ENCODE measurements at regions not wholly inside any gene's neighbourhood (a gene's known extent, or its start where the extent isn't known, plus 50 kb on each side); places are given as distances from the start of the nearest gene placed in this dataset.

GRCh38 chr7:118368958-118369357 lies 144.5 kb downstream of the ANKRD7 start:
- no peaks in the 10 kb centered on the region for H3K27me3 ChIP-seq (ENCODE audit: insufficient read depth, low read depth, low read length)
- H3F3A ChIP-seq (ENCODE audit: insufficient read depth, low read length, poor library complexity, severe bottlenecking), result no peaks in the 10 kb centered on the region
- H3K79me2 ChIP-seq (replicated peaks; ENCODE audit: insufficient read depth, low read length), result no peaks in the 10 kb centered on the region
- H2AFZ ChIP-seq (ENCODE audit: low read depth, low read length), result no peak overlapping the region
- H4K20me1 ChIP-seq (ENCODE audit: insufficient read depth), result no peaks in the 10 kb centered on the region
- H3K36me3 ChIP-seq (ENCODE audit: insufficient read depth, low read length), result no peaks in the 10 kb centered on the region
- no peak overlapping the region for H3K27ac ChIP-seq (ENCODE audit: low read length)
- H3K9ac ChIP-seq (ENCODE audit: low read length), result no peak overlapping the region
- H3K4me3 ChIP-seq (ENCODE audit: low read length), result no peak overlapping the region
- TF ChIP-seq POLR2AphosphoS5 (IDR thresholded peaks at IDR 0.05), result no peak
- no peak for TF ChIP-seq MXI1 (conservative IDR thresholded peaks at IDR 0.05; ENCODE audit: poor library complexity, severe bottlenecking)
- no peak for TF ChIP-seq EZH2 (IDR thresholded peaks at IDR 0.05; ENCODE audit: borderline replicate concordance, insufficient read depth, low read length, poor library complexity, severe bottlenecking)
- no peak for TF ChIP-seq TAF1 (IDR thresholded peaks at IDR 0.05; ENCODE audit: low read depth)
- no peak for TF ChIP-seq CTCF (IDR thresholded peaks at IDR 0.05; ENCODE audit: poor library complexity, severe bottlenecking)
- TF ChIP-seq EP300 (conservative IDR thresholded peaks at IDR 0.05; ENCODE audit: poor library complexity, severe bottlenecking), result no peak
- H3K9me2 ChIP-seq (ENCODE audit: insufficient read depth, low read length), result no peaks in the 10 kb centered on the region
- H3K4me2 ChIP-seq (ENCODE audit: low read length), result no peak overlapping the region
- H3K9me3 ChIP-seq (ENCODE audit: low read length), result no peaks in the 10 kb centered on the region

- Histone ChIP-seq H3K79me2 (replicated peaks; ENCODE audit: insufficient read depth, low read length) (no peaks in the 10 kb centered on the region), H4K20me1 (ENCODE audit: insufficient read depth) (no peaks in the 10 kb centered on the region), H3K4me2 (ENCODE audit: low read length) (no peak overlapping the region), H3K9ac (ENCODE audit: low read length) (no peak overlapping the region), H3K9me2 (ENCODE audit: insufficient read depth, low read length) (no peaks in the 10 kb centered on the region), H3K36me3 (ENCODE audit: insufficient read depth, low read length) (no peaks in the 10 kb centered on the region), H3K27me3 (ENCODE audit: insufficient read depth, low read depth, low read length) (no peaks in the 10 kb centered on the region), H3F3A (ENCODE audit: insufficient read depth, low read length, poor library complexity, severe bottlenecking) (no peaks in the 10 kb centered on the region), H3K27ac (ENCODE audit: low read length) (no peak overlapping the region), H3K9me3 (ENCODE audit: low read length) (no peaks in the 10 kb centered on the region), H2AFZ (ENCODE audit: low read depth, low read length) (no peak overlapping the region), H3K4me3 (ENCODE audit: low read length) (no peak overlapping the region)
- TF ChIP-seq EP300 (conservative IDR thresholded peaks at IDR 0.05; ENCODE audit: poor library complexity, severe bottlenecking) (no peak), EZH2 (IDR thresholded peaks at IDR 0.05; ENCODE audit: borderline replicate concordance, insufficient read depth, low read length, poor library complexity, severe bottlenecking) (no peak), MXI1 (conservative IDR thresholded peaks at IDR 0.05; ENCODE audit: poor library complexity, severe bottlenecking) (no peak), SMC3 (conservative IDR thresholded peaks at IDR 0.05; ENCODE audit: poor library complexity) (no peak), POLR2AphosphoS5 (IDR thresholded peaks at IDR 0.05) (no peak), TAF1 (IDR thresholded peaks at IDR 0.05; ENCODE audit: low read depth) (no peak), CTCF (IDR thresholded peaks at IDR 0.05; ENCODE audit: poor library complexity, severe bottlenecking) (no peak)
Measured at GRCh38 chr7:118369987-118370386, 145.5 kb downstream of the ANKRD7 start.

GRCh38 chr7:118372530-118372929 lies 148.0 kb downstream of the ANKRD7 start:
- Histone ChIP-seq H3F3A (ENCODE audit: insufficient read depth, low read length, poor library complexity, severe bottlenecking) (no peaks in the 10 kb centered on the region), H3K4me3 (ENCODE audit: low read length) (no peak overlapping the region), H3K79me2 (replicated peaks; ENCODE audit: insufficient read depth, low read length) (no peaks in the 10 kb centered on the region), H4K20me1 (ENCODE audit: insufficient read depth) (no peaks in the 10 kb centered on the region), H3K9me3 (ENCODE audit: low read length) (no peaks in the 10 kb centered on the region), H3K36me3 (ENCODE audit: insufficient read depth, low read length) (no peaks in the 10 kb centered on the region), H2AFZ (ENCODE audit: low read depth, low read length) (no peak overlapping the region), H3K27ac (ENCODE audit: low read length) (no peak overlapping the region), H3K27me3 (ENCODE audit: insufficient read depth, low read depth, low read length) (no peaks in the 10 kb centered on the region), H3K9me2 (ENCODE audit: insufficient read depth, low read length) (no peaks in the 10 kb centered on the region), H3K4me2 (ENCODE audit: low read length) (no peak overlapping the region), H3K9ac (ENCODE audit: low read length) (no peak overlapping the region)
- no peak for TF ChIP-seq CTCF (IDR thresholded peaks at IDR 0.05; ENCODE audit: poor library complexity, severe bottlenecking)
- no peak for TF ChIP-seq MXI1 (conservative IDR thresholded peaks at IDR 0.05; ENCODE audit: poor library complexity, severe bottlenecking)
- TF ChIP-seq POLR2AphosphoS5 (IDR thresholded peaks at IDR 0.05), result no peak
- no peak for TF ChIP-seq EP300 (conservative IDR thresholded peaks at IDR 0.05; ENCODE audit: poor library complexity, severe bottlenecking)
- TF ChIP-seq SMC3 (conservative IDR thresholded peaks at IDR 0.05; ENCODE audit: poor library complexity), result no peak
- TF ChIP-seq RAD21 (conservative IDR thresholded peaks at IDR 0.05), result no peak
- TF ChIP-seq EZH2 (IDR thresholded peaks at IDR 0.05; ENCODE audit: borderline replicate concordance, insufficient read depth, low read length, poor library complexity, severe bottlenecking), result no peak
- no peak for TF ChIP-seq REST (IDR thresholded peaks at IDR 0.05; ENCODE audit: borderline replicate concordance)
- TF ChIP-seq TAF1 (IDR thresholded peaks at IDR 0.05; ENCODE audit: low read depth), result no peak

Data from neural cell (in vitro differentiated cells).